DOHH2 (cell line): ENCODE measurements at regions not wholly inside any gene's neighbourhood (a gene's known extent, or its start where the extent isn't known, plus 50 kb on each side); places are given as distances from the start of the nearest gene placed in this dataset.

Experiments used
- CTCF ChIP-seq: fragments of 200-600 bp; sonication (generic); IDR thresholded peaks from one replicate; pipeline ENCODE4 v1.5.1; 2014; ENCODE audit warnings: antibody characterized with exemption, mild to moderate bottlenecking, low read depth, low read length; ENCODE audit not compliant: poor library complexity, severe bottlenecking
- EZH2phosphoT487 ChIP-seq: fragments of 200-600 bp; sonication (generic); IDR thresholded peaks from 2 replicates; pipeline ENCODE4 v1.6.1; 2017; ENCODE audit warnings: borderline replicate concordance, mild to moderate bottlenecking, antibody characterized with exemption, low read length, moderate library complexity, mixed read lengths

DNA sequence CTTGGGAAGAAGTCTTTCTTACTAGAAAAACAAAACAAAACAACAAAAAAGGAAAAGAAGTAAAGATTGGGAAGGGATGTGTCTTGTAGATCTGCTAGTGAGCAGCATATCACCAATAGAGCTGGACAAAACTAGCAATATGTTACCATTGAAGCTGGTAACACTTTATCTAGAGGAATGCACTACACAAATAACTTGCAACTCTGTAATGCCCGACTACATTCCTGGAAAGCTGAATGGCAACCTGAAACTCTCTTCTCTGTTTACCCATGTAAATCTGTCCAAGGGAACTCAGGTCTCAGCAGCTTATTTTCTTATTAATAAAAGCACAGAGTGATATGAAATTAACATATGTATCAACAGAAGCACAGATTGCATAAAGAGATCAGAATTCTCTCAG lies 624.4 kb downstream of the KCNH5 start:
- TF ChIP-seq EZH2phosphoT487 (no peak), CTCF (no peak)
